OCI-LY7 (cell line): ENCODE measurements at regions not wholly inside any gene's neighbourhood (a gene's known extent, or its start where the extent isn't known, plus 50 kb on each side); places are given as distances from the start of the nearest gene placed in this dataset.

Experiments used
- EZH2phosphoT487 ChIP-seq: fragments of 200-600 bp; sonication (generic); IDR thresholded peaks from 2 replicates; pipeline ENCODE4 v1.6.1; 2018; ENCODE audit warnings: low read depth, borderline replicate concordance, mild to moderate bottlenecking, mixed run types, antibody characterized with exemption, low read length, moderate library complexity, mixed read lengths
- TF ChIP-seq, protein P1 (sequence below): fragments of 200-600 bp; sonication (generic); conservative IDR thresholded peaks from 2 replicates; pipeline ENCODE4 v1.5.1; 2014; ENCODE audit warnings: mild to moderate bottlenecking, antibody characterized with exemption, low read length, moderate library complexity, mixed read lengths

DNA sequence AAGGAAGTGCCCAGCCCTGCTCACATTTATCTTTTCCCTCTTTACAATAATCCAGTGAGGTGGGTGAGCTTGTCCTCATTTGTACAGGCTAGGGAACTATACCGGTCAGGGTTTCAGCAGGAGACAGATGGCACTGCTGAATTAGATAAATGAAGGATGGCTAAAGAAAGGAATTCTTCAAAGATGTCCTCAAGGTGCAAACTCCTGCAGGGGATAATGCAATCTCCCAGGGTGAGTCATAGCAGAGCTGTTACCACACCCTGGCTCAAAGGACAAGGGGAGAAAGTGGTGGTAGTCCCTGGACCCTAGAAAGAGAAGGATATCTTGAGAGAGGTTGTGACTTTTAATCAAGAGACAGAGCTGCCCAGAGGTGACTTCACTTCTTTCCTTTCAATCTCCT is 66.7 kb downstream of the RFPL4B start:
- TF ChIP-seq, protein P1, sequence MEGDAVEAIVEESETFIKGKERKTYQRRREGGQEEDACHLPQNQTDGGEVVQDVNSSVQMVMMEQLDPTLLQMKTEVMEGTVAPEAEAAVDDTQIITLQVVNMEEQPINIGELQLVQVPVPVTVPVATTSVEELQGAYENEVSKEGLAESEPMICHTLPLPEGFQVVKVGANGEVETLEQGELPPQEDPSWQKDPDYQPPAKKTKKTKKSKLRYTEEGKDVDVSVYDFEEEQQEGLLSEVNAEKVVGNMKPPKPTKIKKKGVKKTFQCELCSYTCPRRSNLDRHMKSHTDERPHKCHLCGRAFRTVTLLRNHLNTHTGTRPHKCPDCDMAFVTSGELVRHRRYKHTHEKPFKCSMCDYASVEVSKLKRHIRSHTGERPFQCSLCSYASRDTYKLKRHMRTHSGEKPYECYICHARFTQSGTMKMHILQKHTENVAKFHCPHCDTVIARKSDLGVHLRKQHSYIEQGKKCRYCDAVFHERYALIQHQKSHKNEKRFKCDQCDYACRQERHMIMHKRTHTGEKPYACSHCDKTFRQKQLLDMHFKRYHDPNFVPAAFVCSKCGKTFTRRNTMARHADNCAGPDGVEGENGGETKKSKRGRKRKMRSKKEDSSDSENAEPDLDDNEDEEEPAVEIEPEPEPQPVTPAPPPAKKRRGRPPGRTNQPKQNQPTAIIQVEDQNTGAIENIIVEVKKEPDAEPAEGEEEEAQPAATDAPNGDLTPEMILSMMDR: no peak
- TF ChIP-seq EZH2phosphoT487: no peak
